ENCODE measurements at regions not wholly inside any gene's neighbourhood (a gene's known extent, or its start where the extent isn't known, plus 50 kb on each side); places are given as distances from the start of the nearest gene placed in this dataset.

DNA sequence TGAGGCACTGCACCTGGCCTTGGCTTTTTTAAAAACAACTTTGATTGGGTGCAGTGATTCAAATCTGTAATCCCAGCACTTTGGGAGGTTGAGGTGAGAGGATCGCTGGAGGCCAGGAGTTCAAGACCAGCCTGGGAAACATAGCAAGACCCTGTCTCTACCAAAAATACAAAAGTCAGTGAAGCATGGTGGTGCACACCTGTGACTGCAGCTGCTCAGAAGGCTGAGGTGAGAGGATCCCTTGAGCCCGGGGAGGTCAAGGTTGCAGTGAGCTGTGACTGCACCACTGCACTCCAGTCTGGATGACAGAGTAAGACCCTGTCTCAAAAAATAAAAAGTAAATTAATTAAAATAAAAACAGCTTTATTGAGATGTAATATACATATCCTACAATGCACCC lies 84.9 kb downstream of the NPTX2 start:
- TF ChIP-seq, protein P1, sequence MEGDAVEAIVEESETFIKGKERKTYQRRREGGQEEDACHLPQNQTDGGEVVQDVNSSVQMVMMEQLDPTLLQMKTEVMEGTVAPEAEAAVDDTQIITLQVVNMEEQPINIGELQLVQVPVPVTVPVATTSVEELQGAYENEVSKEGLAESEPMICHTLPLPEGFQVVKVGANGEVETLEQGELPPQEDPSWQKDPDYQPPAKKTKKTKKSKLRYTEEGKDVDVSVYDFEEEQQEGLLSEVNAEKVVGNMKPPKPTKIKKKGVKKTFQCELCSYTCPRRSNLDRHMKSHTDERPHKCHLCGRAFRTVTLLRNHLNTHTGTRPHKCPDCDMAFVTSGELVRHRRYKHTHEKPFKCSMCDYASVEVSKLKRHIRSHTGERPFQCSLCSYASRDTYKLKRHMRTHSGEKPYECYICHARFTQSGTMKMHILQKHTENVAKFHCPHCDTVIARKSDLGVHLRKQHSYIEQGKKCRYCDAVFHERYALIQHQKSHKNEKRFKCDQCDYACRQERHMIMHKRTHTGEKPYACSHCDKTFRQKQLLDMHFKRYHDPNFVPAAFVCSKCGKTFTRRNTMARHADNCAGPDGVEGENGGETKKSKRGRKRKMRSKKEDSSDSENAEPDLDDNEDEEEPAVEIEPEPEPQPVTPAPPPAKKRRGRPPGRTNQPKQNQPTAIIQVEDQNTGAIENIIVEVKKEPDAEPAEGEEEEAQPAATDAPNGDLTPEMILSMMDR (IDR thresholded peaks at IDR 0.05): no peak
- no peak for TF ChIP-seq POLR2A (IDR thresholded peaks at IDR 0.05)
